Adrenal gland (tissue), 9 donors: ENCODE measurements at regions not wholly inside any gene's neighbourhood (a gene's known extent, or its start where the extent isn't known, plus 50 kb on each side); places are given as distances from the start of the nearest gene placed in this dataset.

Experiments used
- DNase-seq, 7 donors: peaks; one replicate each; pipeline ENCODE4 v3.0.0-alpha.2; 2019 to 2020
- H3K27ac ChIP-seq, 5 donors: fragments of 200-600 bp; sonication (generic) in 4 of 5; 1 replicate in 3 of 5; 2 replicates in 2 of 5; pipeline versions ENCODE4 v1.5.1 to v1.8.0; 2016 to 2020; ENCODE audit warnings: mild to moderate bottlenecking in 1 of 5
- H3K27me3 ChIP-seq: fragments of 200-600 bp; 2 replicates; pipeline ENCODE4 v1.8.0; 2021
- H3K36me3 ChIP-seq, 2 donors: fragments of 200-600 bp; replicated peaks in 1 of 2; 1 replicate in 1 of 2; 2 replicates in 1 of 2; pipeline versions ENCODE4 v1.5.1 to v1.8.0; 2018 to 2022
- H3K4me1 ChIP-seq, 2 donors: fragments of 200-600 bp; replicated peaks in 1 of 2; 1 replicate in 1 of 2; 2 replicates in 1 of 2; pipeline versions ENCODE4 v1.5.1 to v1.8.0; 2018 to 2021
- H3K4me3 ChIP-seq, 4 donors: fragments of 200-600 bp; sonication (generic) in 3 of 4; one replicate each; pipeline ENCODE4 v1.5.1; 2016 to 2018
- H3K9me3 ChIP-seq, 3 donors: fragments of 200-600 bp; sonication (generic) in 1 of 3; replicated peaks in 1 of 3; 1 replicate in 2 of 3; 2 replicates in 1 of 3; pipeline versions ENCODE4 v1.5.1 to v1.8.0; 2016 to 2021
- POLR2A ChIP-seq, 2 donors: fragments of 450-650 bp; IDR thresholded peaks; one replicate each; pipeline ENCODE4 v1.6.1; 2017; ENCODE audit warnings: antibody characterized with exemption in 2 of 2, mild to moderate bottlenecking in 2 of 2, moderate library complexity in 1 of 2
- WGBS, 4 donors: extraction: QIAGEN DNeasy Blood & Tissue Kit in 2 of 4; methylation state at CpG; one replicate each; pipeline versions ENCODE4 v1.1.5 to v1.1.7; 2013 to 2017; 5-methylcytosine and 5-hydroxymethylcytosine counted together
- intact Hi-C, 2 donors: fragments of 100-400 bp; cut with DNase I; formaldehyde crosslinking; loops; one replicate each; pipeline versions ENCODE4 v1.14.1 to v1.15.0; 2022 to 2023
- TF ChIP-seq, protein P1 (sequence below), 6 experiments: fragments of 450-650 bp in 4 of 6; fragments of 200-600 bp in 2 of 6; sonication (generic) in 1 of 6; IDR thresholded peaks; 1 replicate in 5 of 6; 2 replicates in 1 of 6; pipeline versions ENCODE4 v1.5.1 to v1.8.0; 2016 to 2021; ENCODE audit warnings: antibody characterized with exemption in 6 of 6, mild to moderate bottlenecking in 2 of 6, moderate library complexity in 1 of 6
- donor health status: healthy with polysubstance abuse.
- donor health status: Bipolar disorder and iron deficiency.
- donor health status: DM: yes; HTN: yes; CAD: no.
- donor health status: DM: no; HTN: no; CAD: no.
- donor health status: DM: no; HTN: no; CAD: no.

GRCh38 chr14:97218274-97218673 lies 421.1 kb downstream of the VRK1 start:
- no peaks in the 10 kb centered on the region for H3K36me3 ChIP-seq
- no peaks in the 10 kb centered on the region for H3K9me3 ChIP-seq
- H3K27me3 ChIP-seq: peaks cover 23% of the 10 kb centered on the region
- no peak overlapping the region for H3K27ac ChIP-seq
- WGBS, 4 donors: 17 to 20% (median 19%) methylated on average over 15 of the region's 15 CpGs
- no peak for DNase-seq
- TF ChIP-seq, protein P1, sequence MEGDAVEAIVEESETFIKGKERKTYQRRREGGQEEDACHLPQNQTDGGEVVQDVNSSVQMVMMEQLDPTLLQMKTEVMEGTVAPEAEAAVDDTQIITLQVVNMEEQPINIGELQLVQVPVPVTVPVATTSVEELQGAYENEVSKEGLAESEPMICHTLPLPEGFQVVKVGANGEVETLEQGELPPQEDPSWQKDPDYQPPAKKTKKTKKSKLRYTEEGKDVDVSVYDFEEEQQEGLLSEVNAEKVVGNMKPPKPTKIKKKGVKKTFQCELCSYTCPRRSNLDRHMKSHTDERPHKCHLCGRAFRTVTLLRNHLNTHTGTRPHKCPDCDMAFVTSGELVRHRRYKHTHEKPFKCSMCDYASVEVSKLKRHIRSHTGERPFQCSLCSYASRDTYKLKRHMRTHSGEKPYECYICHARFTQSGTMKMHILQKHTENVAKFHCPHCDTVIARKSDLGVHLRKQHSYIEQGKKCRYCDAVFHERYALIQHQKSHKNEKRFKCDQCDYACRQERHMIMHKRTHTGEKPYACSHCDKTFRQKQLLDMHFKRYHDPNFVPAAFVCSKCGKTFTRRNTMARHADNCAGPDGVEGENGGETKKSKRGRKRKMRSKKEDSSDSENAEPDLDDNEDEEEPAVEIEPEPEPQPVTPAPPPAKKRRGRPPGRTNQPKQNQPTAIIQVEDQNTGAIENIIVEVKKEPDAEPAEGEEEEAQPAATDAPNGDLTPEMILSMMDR (IDR thresholded peaks at IDR 0.05): no peak
- TF ChIP-seq POLR2A (IDR thresholded peaks at IDR 0.05): no peak
- H3K4me3 ChIP-seq: peak overlapping the region in 2 of 4 donors; percentile 6 to 33
- H3K4me1 ChIP-seq: peaks cover 0 to 6% of the 10 kb centered on the region in 2 donors
- intact Hi-C loops: no loop called here

GRCh38 chr14:97218691-97219430 lies 421.7 kb downstream of the VRK1 start:
- 0 to 3% (median 1%) methylated on average over 14 to 52 of the region's 52 CpGs for WGBS, 4 donors

GRCh38 chr14:97219431-97220017 lies 422.3 kb downstream of the VRK1 start:
- Histone ChIP-seq H3K27me3 (peaks cover 23% of the 10 kb centered on the region), H3K27ac (no peak overlapping the region), H3K9me3 (no peaks in the 10 kb centered on the region), H3K4me3 (peak overlapping the region in 1 of 4 donors; percentile 33), H3K36me3 (no peaks in the 10 kb centered on the region), H3K4me1 (peaks cover 0 to 6% of the 10 kb centered on the region in 2 donors)
- intact Hi-C loops: no loop called here
- TF ChIP-seq, protein P1 (IDR thresholded peaks at IDR 0.05): no peak
- no peak for TF ChIP-seq POLR2A (IDR thresholded peaks at IDR 0.05)
- DNase-seq: no peak
- 10 to 14% (median 11%) methylated on average over 30 to 32 of the region's 32 CpGs for WGBS, 4 donors

More at GRCh38 chr14:97218691-97219430, 421.7 kb downstream of the VRK1 start:
- no peak overlapping the region for H3K27ac ChIP-seq
- peak overlapping the region in 2 of 4 donors; percentile 6 to 33 for H3K4me3 ChIP-seq
- DNase-seq: peak in 3 of 7 donors; percentile 4 to 27 (median 11)
- no peak for TF ChIP-seq POLR2A (IDR thresholded peaks at IDR 0.05)
- TF ChIP-seq, protein P1 (IDR thresholded peaks at IDR 0.05): no peak
- intact Hi-C loops: no loop called here
- H3K4me1 ChIP-seq: peaks cover 0 to 6% of the 10 kb centered on the region in 2 donors
- H3K9me3 ChIP-seq: no peaks in the 10 kb centered on the region
- H3K27me3 ChIP-seq: peaks cover 23% of the 10 kb centered on the region
- H3K36me3 ChIP-seq: no peaks in the 10 kb centered on the region

DNA sequence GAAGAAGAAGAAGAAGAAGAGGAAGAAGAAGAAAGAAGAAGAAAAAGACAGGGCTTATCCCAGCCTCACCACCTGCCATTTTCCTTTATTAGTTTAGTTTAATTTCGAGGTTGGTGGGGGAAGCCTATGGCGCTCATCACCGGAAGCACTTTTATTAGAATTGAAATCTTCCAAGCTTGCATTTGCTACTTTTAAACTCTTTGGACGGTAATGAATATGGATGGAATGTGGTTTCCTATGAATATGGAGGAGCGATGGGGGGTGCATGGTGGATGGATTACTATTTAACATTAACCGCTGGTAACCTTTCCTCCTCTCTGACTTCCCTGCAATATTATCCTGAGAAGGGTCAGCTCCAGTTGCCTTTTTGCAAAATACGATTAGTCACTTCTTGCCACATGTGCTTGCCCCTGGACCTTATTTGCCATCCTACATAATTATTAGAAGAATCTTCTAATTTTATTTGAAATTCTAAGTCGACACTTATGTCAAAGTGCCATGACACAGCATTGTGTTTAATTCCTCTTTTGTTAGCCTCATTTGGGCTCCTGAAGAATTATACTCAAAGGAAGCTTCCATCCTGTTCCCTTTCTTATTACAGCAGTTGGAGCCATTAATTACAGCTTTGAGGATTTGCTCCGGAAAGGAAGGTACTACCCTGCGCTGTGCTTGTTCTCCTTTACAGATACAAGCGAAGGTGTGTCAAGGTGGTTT lies 424.5 kb downstream of the VRK1 start:
- H3K27me3 ChIP-seq: peaks cover 23% of the 10 kb centered on the region
- no peak overlapping the region for H3K27ac ChIP-seq
- H3K9me3 ChIP-seq: no peaks in the 10 kb centered on the region
- H3K4me3 ChIP-seq: no peak overlapping the region
- H3K36me3 ChIP-seq: no peaks in the 10 kb centered on the region
- TF ChIP-seq POLR2A (IDR thresholded peaks at IDR 0.05): no peak
- TF ChIP-seq, protein P1 (IDR thresholded peaks at IDR 0.05): no peak
- H3K4me1 ChIP-seq: peaks cover 0 to 6% of the 10 kb centered on the region in 2 donors
- DNase-seq: no peak
- intact Hi-C loops: no loop called here
- 72 to 81% (median 76%) methylated on average over 11 of the region's 11 CpGs for WGBS, 4 donors
